ENCODE measurements at regions not wholly inside any gene's neighbourhood (a gene's known extent, or its start where the extent isn't known, plus 50 kb on each side); places are given as distances from the start of the nearest gene placed in this dataset.
"Not testable (repeated sequence)": the region's sequence is repeated elsewhere in the genome, so short reads cannot be mapped to it uniquely, and the experiment has no call there.

GRCh38 chr22:44650806-44651205 is 51.2 kb upstream of the PRR5 start:
- no peak for DNase-seq (ENCODE audit: low read depth, low spot score)

- no peak for DNase-seq (ENCODE audit: low read depth, low spot score)
Measured at GRCh38 chr22:44648821-44649565, 53.0 kb upstream of the PRR5 start.

- DNase-seq (ENCODE audit: low read depth, low spot score) = no peak
Measured at GRCh38 chr22:44648085-44648820, 53.8 kb upstream of the PRR5 start.

GRCh38 chr22:44647141-44647540 is 54.9 kb upstream of the PRR5 start:
- no peak for DNase-seq (ENCODE audit: low read depth, low spot score)

GRCh38 chr22:44646668-44647067 is 55.3 kb upstream of the PRR5 start:
- no peak for DNase-seq (ENCODE audit: low read depth, low spot score)

- no peak for DNase-seq (ENCODE audit: low read depth, low spot score)
Measured at GRCh38 chr22:44646141-44646540, 55.9 kb upstream of the PRR5 start.

GRCh38 chr22:44645531-44645930 is 56.5 kb upstream of the PRR5 start:
- DNase-seq (ENCODE audit: low read depth, low spot score) = no peak

- no peak for DNase-seq (ENCODE audit: low read depth, low spot score)
Measured at GRCh38 chr22:44645083-44645482, 56.9 kb upstream of the PRR5 start.

- not testable (repeated sequence) for DNase-seq (ENCODE audit: low read depth, low spot score)
Measured at GRCh38 chr22:44643526-44644101, 58.4 kb upstream of the PRR5 start.

GRCh38 chr22:44642096-44642644 is 59.8 kb upstream of the PRR5 start:
- DNase-seq (ENCODE audit: low read depth, low spot score) = no peak

GRCh38 chr22:44640618-44641155 is 61.3 kb upstream of the PRR5 start:
- no peak for DNase-seq (ENCODE audit: low read depth, low spot score)

GRCh38 chr22:44639891-44640617 is 62.0 kb upstream of the PRR5 start:
- DNase-seq (ENCODE audit: low read depth, low spot score) = no peak

GRCh38 chr22:44638971-44639760 is 62.8 kb upstream of the PRR5 start:
- no peak for DNase-seq (ENCODE audit: low read depth, low spot score)

GRCh38 chr22:44636502-44637206 is 65.3 kb upstream of the PRR5 start:
- not testable (repeated sequence) for DNase-seq (ENCODE audit: low read depth, low spot score)

- DNase-seq (ENCODE audit: low read depth, low spot score) = not testable (repeated sequence)
Measured at GRCh38 chr22:44635567-44635966, 66.4 kb upstream of the PRR5 start.

- no peak for DNase-seq (ENCODE audit: low read depth, low spot score)
Measured at GRCh38 chr22:44634426-44635321, 67.3 kb upstream of the PRR5 start.

- DNase-seq (ENCODE audit: low read depth, low spot score) = no peak
Measured at GRCh38 chr22:44633647-44634046, 68.4 kb upstream of the PRR5 start.

GRCh38 chr22:44632541-44633396 is 69.2 kb upstream of the PRR5 start:
- DNase-seq (ENCODE audit: low read depth, low spot score) = no peak

All from activated naive CD8-positive, alpha-beta T cell treated with anti-CD3 and anti-CD28 coated beads, Interleukin-2, amount 50 U/mL, for 16 hours (primary cell).